ENCODE measurements at regions not wholly inside any gene's neighbourhood (a gene's known extent, or its start where the extent isn't known, plus 50 kb on each side); places are given as distances from the start of the nearest gene placed in this dataset.

GRCh38 chrX:125744914-125745313 lies 421.2 kb downstream of the DCAF12L2 start:
- Histone ChIP-seq H3K27me3 (ENCODE audit: control insufficient read depth, insufficient read depth, low read length) (no peaks in the 10 kb centered on the region), H3K36me3 (ENCODE audit: control insufficient read depth, insufficient read depth, low read length) (no peaks in the 10 kb centered on the region), H3K27ac (ENCODE audit: low read depth, low read length) (no peak overlapping the region), H3K4me3 (ENCODE audit: low read depth, low read length) (no peak overlapping the region), H3K4me1 (ENCODE audit: control insufficient read depth, insufficient read depth, low read length) (no peaks in the 10 kb centered on the region), H3K9me3 (ENCODE audit: control insufficient read depth, insufficient read depth, low read length) (no peaks in the 10 kb centered on the region)
- WGBS (ENCODE audit: insufficient coverage): 50% methylated on average over 1 of the region's 3 CpGs
- DNase-seq (ENCODE audit: low read depth in 4 of 6, low spot score in 6 of 6): no peak

GRCh38 chrX:125757794-125758564 lies 408.1 kb downstream of the DCAF12L2 start:
- no peak for DNase-seq (ENCODE audit: low read depth in 4 of 6, low spot score in 6 of 6)
- H3K27ac ChIP-seq (ENCODE audit: low read depth, low read length): no peak overlapping the region
- H3K4me3 ChIP-seq (ENCODE audit: low read depth, low read length): no peak overlapping the region
- H3K36me3 ChIP-seq (ENCODE audit: control insufficient read depth, insufficient read depth, low read length): no peaks in the 10 kb centered on the region
- H3K27me3 ChIP-seq (ENCODE audit: control insufficient read depth, insufficient read depth, low read length): no peaks in the 10 kb centered on the region
- WGBS (ENCODE audit: insufficient coverage): 68% methylated on average over 7 of the region's 8 CpGs
- no peaks in the 10 kb centered on the region for H3K4me1 ChIP-seq (ENCODE audit: control insufficient read depth, insufficient read depth, low read length)
- peaks cover 3% of the 10 kb centered on the region for H3K9me3 ChIP-seq (ENCODE audit: control insufficient read depth, insufficient read depth, low read length)

GRCh38 chrX:125758819-125759218 lies 407.3 kb downstream of the DCAF12L2 start:
- Histone ChIP-seq H3K4me3 (ENCODE audit: low read depth, low read length) (no peak overlapping the region), H3K4me1 (ENCODE audit: control insufficient read depth, insufficient read depth, low read length) (no peaks in the 10 kb centered on the region), H3K27ac (ENCODE audit: low read depth, low read length) (no peak overlapping the region), H3K36me3 (ENCODE audit: control insufficient read depth, insufficient read depth, low read length) (no peaks in the 10 kb centered on the region), H3K27me3 (ENCODE audit: control insufficient read depth, insufficient read depth, low read length) (no peaks in the 10 kb centered on the region), H3K9me3 (ENCODE audit: control insufficient read depth, insufficient read depth, low read length) (peaks cover 4% of the 10 kb centered on the region)
- no peak for DNase-seq (ENCODE audit: low read depth in 4 of 6, low spot score in 6 of 6)
- 100% methylated on average over 2 of the region's 2 CpGs for WGBS (ENCODE audit: insufficient coverage)

DNA sequence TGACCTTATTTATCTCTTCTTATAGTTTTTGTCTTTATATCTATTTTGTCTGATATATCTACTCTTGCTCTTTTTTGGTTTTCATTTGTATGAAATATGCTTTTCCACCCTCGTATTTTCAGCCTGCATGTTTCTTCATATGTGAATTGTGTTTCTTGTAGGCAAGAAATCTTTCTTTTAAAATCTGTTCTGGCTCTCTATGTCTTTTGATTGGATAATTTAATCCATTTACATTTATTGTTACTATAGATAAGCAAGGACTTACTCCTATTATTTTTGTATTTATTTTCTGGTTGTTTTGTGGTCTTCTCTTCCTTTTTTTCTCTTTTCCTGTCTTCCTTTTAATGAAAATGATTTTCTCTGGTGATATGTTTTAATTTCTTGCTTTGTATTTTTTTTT lies 403.1 kb downstream of the DCAF12L2 start:
- no CpG with 5 or more reads among the region's 1 CpG for WGBS (ENCODE audit: insufficient coverage)
- peaks cover 4% of the 10 kb centered on the region for H3K9me3 ChIP-seq (ENCODE audit: control insufficient read depth, insufficient read depth, low read length)

GRCh38 chrX:125765347-125765746 lies 400.7 kb downstream of the DCAF12L2 start:
- Histone ChIP-seq H3K4me1 (ENCODE audit: control insufficient read depth, insufficient read depth, low read length) (no peaks in the 10 kb centered on the region), H3K4me3 (ENCODE audit: low read depth, low read length) (no peak overlapping the region), H3K27me3 (ENCODE audit: control insufficient read depth, insufficient read depth, low read length) (no peaks in the 10 kb centered on the region), H3K9me3 (ENCODE audit: control insufficient read depth, insufficient read depth, low read length) (peaks cover 4% of the 10 kb centered on the region), H3K27ac (ENCODE audit: low read depth, low read length) (no peak overlapping the region), H3K36me3 (ENCODE audit: control insufficient read depth, insufficient read depth, low read length) (no peaks in the 10 kb centered on the region)
- DNase-seq (ENCODE audit: low read depth in 4 of 6, low spot score in 6 of 6): no peak
- WGBS (ENCODE audit: insufficient coverage): 91% methylated on average over 2 of the region's 2 CpGs

More for the DNA sequence above, 403.1 kb downstream of the DCAF12L2 start:
- DNase-seq (ENCODE audit: low read depth in 4 of 6, low spot score in 6 of 6): no peak
- Histone ChIP-seq H3K4me1 (ENCODE audit: control insufficient read depth, insufficient read depth, low read length) (no peaks in the 10 kb centered on the region), H3K27ac (ENCODE audit: low read depth, low read length) (no peak overlapping the region), H3K4me3 (ENCODE audit: low read depth, low read length) (no peak overlapping the region), H3K27me3 (ENCODE audit: control insufficient read depth, insufficient read depth, low read length) (no peaks in the 10 kb centered on the region), H3K36me3 (ENCODE audit: control insufficient read depth, insufficient read depth, low read length) (no peaks in the 10 kb centered on the region)

DNA sequence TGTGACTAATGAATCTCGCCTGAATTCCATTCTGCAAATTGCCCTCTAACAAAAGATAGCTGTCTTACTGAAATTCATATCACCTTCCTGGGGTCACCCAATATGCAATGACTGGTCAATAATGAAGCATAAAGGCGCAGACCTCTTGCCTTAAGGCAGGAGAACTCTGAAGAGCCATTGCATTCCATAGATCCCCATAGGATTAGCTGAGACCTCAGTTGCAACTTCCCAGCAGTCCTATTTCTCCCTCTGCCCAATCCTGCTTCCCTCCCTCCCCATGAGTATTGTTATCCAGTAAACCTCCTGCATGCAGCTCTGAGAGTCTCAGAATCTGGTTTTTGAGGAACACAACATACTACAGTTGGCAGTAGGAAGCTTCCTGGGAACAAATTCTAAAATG lies 396.5 kb downstream of the DCAF12L2 start:
- DNase-seq (ENCODE audit: low read depth in 4 of 6, low spot score in 6 of 6): no peak
- no peak overlapping the region for H3K27ac ChIP-seq (ENCODE audit: low read depth, low read length)
- H3K4me3 ChIP-seq (ENCODE audit: low read depth, low read length): no peak overlapping the region
- H3K9me3 ChIP-seq (ENCODE audit: control insufficient read depth, insufficient read depth, low read length): no peaks in the 10 kb centered on the region
- H3K36me3 ChIP-seq (ENCODE audit: control insufficient read depth, insufficient read depth, low read length): no peaks in the 10 kb centered on the region
- H3K27me3 ChIP-seq (ENCODE audit: control insufficient read depth, insufficient read depth, low read length): no peaks in the 10 kb centered on the region
- H3K4me1 ChIP-seq (ENCODE audit: control insufficient read depth, insufficient read depth, low read length): no peaks in the 10 kb centered on the region
- 89% methylated on average over 1 of the region's 2 CpGs for WGBS (ENCODE audit: insufficient coverage)

- Histone ChIP-seq H3K36me3 (ENCODE audit: control insufficient read depth, insufficient read depth, low read length) (no peaks in the 10 kb centered on the region), H3K27ac (ENCODE audit: low read depth, low read length) (no peak overlapping the region), H3K4me3 (ENCODE audit: low read depth, low read length) (no peak overlapping the region), H3K4me1 (ENCODE audit: control insufficient read depth, insufficient read depth, low read length) (no peaks in the 10 kb centered on the region), H3K27me3 (ENCODE audit: control insufficient read depth, insufficient read depth, low read length) (no peaks in the 10 kb centered on the region), H3K9me3 (ENCODE audit: control insufficient read depth, insufficient read depth, low read length) (no peaks in the 10 kb centered on the region)
- WGBS (ENCODE audit: insufficient coverage): 83% methylated on average over 1 of the region's 3 CpGs
- DNase-seq (ENCODE audit: low read depth in 4 of 6, low spot score in 6 of 6): no peak
Observed at GRCh38 chrX:125778261-125778660, 387.8 kb downstream of the DCAF12L2 start.

GRCh38 chrX:125782184-125782583 lies 383.9 kb downstream of the DCAF12L2 start:
- no peaks in the 10 kb centered on the region for H3K9me3 ChIP-seq (ENCODE audit: control insufficient read depth, insufficient read depth, low read length)
- no peak overlapping the region for H3K4me3 ChIP-seq (ENCODE audit: low read depth, low read length)
- WGBS (ENCODE audit: insufficient coverage): 46% methylated on average over 1 of the region's 2 CpGs
- no peaks in the 10 kb centered on the region for H3K27me3 ChIP-seq (ENCODE audit: control insufficient read depth, insufficient read depth, low read length)
- H3K36me3 ChIP-seq (ENCODE audit: control insufficient read depth, insufficient read depth, low read length): no peaks in the 10 kb centered on the region
- no peak for DNase-seq (ENCODE audit: low read depth in 4 of 6, low spot score in 6 of 6)
- H3K27ac ChIP-seq (ENCODE audit: low read depth, low read length): no peak overlapping the region
- no peaks in the 10 kb centered on the region for H3K4me1 ChIP-seq (ENCODE audit: control insufficient read depth, insufficient read depth, low read length)

- DNase-seq (ENCODE audit: low read depth in 4 of 6, low spot score in 6 of 6): no peak
- no peak overlapping the region for H3K4me3 ChIP-seq (ENCODE audit: low read depth, low read length)
- H3K4me1 ChIP-seq (ENCODE audit: control insufficient read depth, insufficient read depth, low read length): no peaks in the 10 kb centered on the region
- WGBS (ENCODE audit: insufficient coverage): 33% methylated on average over 1 of the region's 2 CpGs
- H3K27me3 ChIP-seq (ENCODE audit: control insufficient read depth, insufficient read depth, low read length): no peaks in the 10 kb centered on the region
- H3K36me3 ChIP-seq (ENCODE audit: control insufficient read depth, insufficient read depth, low read length): no peaks in the 10 kb centered on the region
- no peaks in the 10 kb centered on the region for H3K9me3 ChIP-seq (ENCODE audit: control insufficient read depth, insufficient read depth, low read length)
- H3K27ac ChIP-seq (ENCODE audit: low read depth, low read length): no peak overlapping the region
Observed at GRCh38 chrX:125786316-125786715, 379.8 kb downstream of the DCAF12L2 start.

GRCh38 chrX:125791787-125792186 lies 374.3 kb downstream of the DCAF12L2 start:
- no peaks in the 10 kb centered on the region for H3K36me3 ChIP-seq (ENCODE audit: control insufficient read depth, insufficient read depth, low read length)
- no peaks in the 10 kb centered on the region for H3K27me3 ChIP-seq (ENCODE audit: control insufficient read depth, insufficient read depth, low read length)
- H3K4me1 ChIP-seq (ENCODE audit: control insufficient read depth, insufficient read depth, low read length): no peaks in the 10 kb centered on the region
- 70% methylated on average over 2 of the region's 4 CpGs for WGBS (ENCODE audit: insufficient coverage)
- H3K9me3 ChIP-seq (ENCODE audit: control insufficient read depth, insufficient read depth, low read length): no peaks in the 10 kb centered on the region
- DNase-seq (ENCODE audit: low read depth in 4 of 6, low spot score in 6 of 6): no peak
- H3K27ac ChIP-seq (ENCODE audit: low read depth, low read length): no peak overlapping the region
- no peak overlapping the region for H3K4me3 ChIP-seq (ENCODE audit: low read depth, low read length)
